ENCODE measurements at regions not wholly inside any gene's neighbourhood (a gene's known extent, or its start where the extent isn't known, plus 50 kb on each side); places are given as distances from the start of the nearest gene placed in this dataset.
"Not testable (repeated sequence)": the region's sequence is repeated elsewhere in the genome, so short reads cannot be mapped to it uniquely, and the experiment has no call there.

DNA sequence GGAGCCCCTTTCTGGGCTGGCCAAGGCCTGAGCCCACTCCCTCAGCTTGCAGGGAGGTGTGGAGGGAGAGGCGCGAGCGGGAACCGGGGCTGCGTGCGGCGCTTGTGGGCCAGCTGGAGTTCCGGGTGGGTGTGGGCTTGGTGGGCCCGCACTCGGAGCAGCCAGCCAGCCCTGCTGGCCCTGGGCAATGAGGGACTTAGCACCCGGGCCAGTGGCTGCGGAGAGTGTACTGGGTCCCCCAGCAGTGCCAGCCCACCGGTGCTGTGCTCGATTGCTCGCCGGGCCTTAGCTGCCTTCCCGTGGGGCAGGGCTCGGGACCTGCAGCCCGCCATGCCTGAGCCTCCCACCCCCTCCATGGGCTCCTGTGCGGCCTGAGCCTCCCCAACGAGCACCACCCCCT, 123.8 kb upstream of the SEMA3C start:
- TF ChIP-seq, protein P1, sequence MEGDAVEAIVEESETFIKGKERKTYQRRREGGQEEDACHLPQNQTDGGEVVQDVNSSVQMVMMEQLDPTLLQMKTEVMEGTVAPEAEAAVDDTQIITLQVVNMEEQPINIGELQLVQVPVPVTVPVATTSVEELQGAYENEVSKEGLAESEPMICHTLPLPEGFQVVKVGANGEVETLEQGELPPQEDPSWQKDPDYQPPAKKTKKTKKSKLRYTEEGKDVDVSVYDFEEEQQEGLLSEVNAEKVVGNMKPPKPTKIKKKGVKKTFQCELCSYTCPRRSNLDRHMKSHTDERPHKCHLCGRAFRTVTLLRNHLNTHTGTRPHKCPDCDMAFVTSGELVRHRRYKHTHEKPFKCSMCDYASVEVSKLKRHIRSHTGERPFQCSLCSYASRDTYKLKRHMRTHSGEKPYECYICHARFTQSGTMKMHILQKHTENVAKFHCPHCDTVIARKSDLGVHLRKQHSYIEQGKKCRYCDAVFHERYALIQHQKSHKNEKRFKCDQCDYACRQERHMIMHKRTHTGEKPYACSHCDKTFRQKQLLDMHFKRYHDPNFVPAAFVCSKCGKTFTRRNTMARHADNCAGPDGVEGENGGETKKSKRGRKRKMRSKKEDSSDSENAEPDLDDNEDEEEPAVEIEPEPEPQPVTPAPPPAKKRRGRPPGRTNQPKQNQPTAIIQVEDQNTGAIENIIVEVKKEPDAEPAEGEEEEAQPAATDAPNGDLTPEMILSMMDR (IDR thresholded peaks at IDR 0.05; ENCODE audit: insufficient read depth, low read depth, low read length), result not testable (repeated sequence)
- TF ChIP-seq EZH2 (IDR thresholded peaks at IDR 0.05; ENCODE audit: insufficient read depth, low read length), result not testable (repeated sequence)

Data from astrocyte (in vitro differentiated cells and primary cell).